Hepatocyte (in vitro differentiated cells): ENCODE measurements at regions not wholly inside any gene's neighbourhood (a gene's known extent, or its start where the extent isn't known, plus 50 kb on each side); places are given as distances from the start of the nearest gene placed in this dataset.

Experiments
- DNase-seq: peaks from one replicate; pipeline ENCODE4 v3.0.0-alpha.2; 2016; ENCODE audit warnings: low spot score
- H2AFZ ChIP-seq: fragments of 200-600 bp; sonication (generic); 2 replicates; pipeline ENCODE4 v1.6.0; 2016; ENCODE audit warnings: antibody characterized with exemption, mild to moderate bottlenecking
- H3K27ac ChIP-seq: fragments of 200-600 bp; sonication (generic); 2 replicates; pipeline ENCODE4 v1.5.1; 2016; ENCODE audit warnings: mild to moderate bottlenecking
- H3K27me3 ChIP-seq: fragments of 200-600 bp; sonication (generic); 2 replicates; pipeline ENCODE4 v1.6.1; 2016
- H3K36me3 ChIP-seq: fragments of 200-600 bp; sonication (generic); replicated peaks from 2 replicates; pipeline ENCODE4 v1.5.1; 2016; ENCODE audit warnings: low read depth; ENCODE audit not compliant: insufficient read depth
- H3K4me1 ChIP-seq: fragments of 200-600 bp; sonication (generic); 2 replicates; pipeline ENCODE4 v1.5.1; 2016; ENCODE audit warnings: mild to moderate bottlenecking, moderate library complexity; ENCODE audit not compliant: insufficient read depth
- H3K4me2 ChIP-seq: fragments of 200-600 bp; sonication (generic); 2 replicates; pipeline ENCODE4 v1.6.0; 2016
- H3K4me3 ChIP-seq: fragments of 200-600 bp; sonication (generic); 2 replicates; pipeline ENCODE4 v1.5.1; 2016; ENCODE audit warnings: mild to moderate bottlenecking
- H3K79me2 ChIP-seq: fragments of 200-600 bp; sonication (generic); 2 replicates; pipeline ENCODE4 v1.6.0; 2017; ENCODE audit warnings: mild to moderate bottlenecking
- H3K9me2 ChIP-seq: fragments of 200-600 bp; sonication (generic); replicated peaks from 2 replicates; pipeline ENCODE4 v1.6.0; 2017; ENCODE audit warnings: mild to moderate bottlenecking; ENCODE audit not compliant: insufficient read depth
- H3K9me3 ChIP-seq: fragments of 200-600 bp; sonication (generic); 2 replicates; pipeline ENCODE4 v1.5.1; 2016; ENCODE audit warnings: low read depth, mild to moderate bottlenecking
- H4K20me1 ChIP-seq: fragments of 200-600 bp; sonication (generic); 2 replicates; pipeline ENCODE4 v1.6.0; 2016; ENCODE audit warnings: mild to moderate bottlenecking; ENCODE audit not compliant: insufficient read depth, poor library complexity, severe bottlenecking
- CTCF ChIP-seq: fragments of 200-600 bp; sonication (generic); IDR thresholded peaks from 2 replicates; pipeline ENCODE4 v1.5.1; 2016; ENCODE audit warnings: antibody characterized with exemption, mild to moderate bottlenecking; ENCODE audit not compliant: poor library complexity
- EZH2 ChIP-seq: fragments of 200-600 bp; sonication (generic); IDR thresholded peaks from 2 replicates; pipeline ENCODE4 v1.6.1; 2016; ENCODE audit warnings: antibody characterized with exemption, mild to moderate bottlenecking, borderline replicate concordance
- EZH2phosphoT487 ChIP-seq: fragments of 200-600 bp; sonication (generic); IDR thresholded peaks from one replicate; pipeline ENCODE4 v1.6.1; 2018; ENCODE audit warnings: antibody characterized with exemption, mild to moderate bottlenecking, low read depth, moderate library complexity; ENCODE audit not compliant: unreplicated experiment, severe bottlenecking
- WGBS: methylation state at CpG from one replicate; pipeline ENCODE4 v1.1.6; 2016; ENCODE audit warnings: low lambda C conversion rate; ENCODE audit errors: missing lambda C conversion rate; 5-methylcytosine and 5-hydroxymethylcytosine counted together

GRCh38 chr15:57824186-57824585, 117.7 kb downstream of the POLR2M start:
- no peaks in the 10 kb centered on the region for H3K9me3 ChIP-seq
- H3K27ac ChIP-seq = no peak overlapping the region
- no peaks in the 10 kb centered on the region for H4K20me1 ChIP-seq
- H3K36me3 ChIP-seq = no peaks in the 10 kb centered on the region
- no peaks in the 10 kb centered on the region for H3K79me2 ChIP-seq
- TF ChIP-seq EZH2 (no peak), EZH2phosphoT487 (no peak), CTCF (no peak)
- H3K9me2 ChIP-seq = no peaks in the 10 kb centered on the region
- no peaks in the 10 kb centered on the region for H3K4me1 ChIP-seq
- no peak overlapping the region for H3K4me3 ChIP-seq
- H3K4me2 ChIP-seq = no peak overlapping the region
- WGBS = 93% methylated on average over 3 of the region's 3 CpGs
- H3K27me3 ChIP-seq = no peaks in the 10 kb centered on the region
- no peak overlapping the region for H2AFZ ChIP-seq
- no peak for DNase-seq

GRCh38 chr15:57827021-57827420, 120.5 kb downstream of the POLR2M start:
- peaks cover 5% of the 10 kb centered on the region for H3K27me3 ChIP-seq
- H3K4me2 ChIP-seq = no peak overlapping the region
- no peaks in the 10 kb centered on the region for H3K9me2 ChIP-seq
- no peak for TF ChIP-seq EZH2phosphoT487
- TF ChIP-seq CTCF = no peak
- no peak for TF ChIP-seq EZH2
- H3K36me3 ChIP-seq = no peaks in the 10 kb centered on the region
- DNase-seq = no peak
- H4K20me1 ChIP-seq = no peaks in the 10 kb centered on the region
- no peaks in the 10 kb centered on the region for H3K79me2 ChIP-seq
- whole genome bisulfite sequencing = 89% methylated on average over 5 of the region's 5 CpGs
- H3K9me3 ChIP-seq = no peaks in the 10 kb centered on the region
- no peak overlapping the region for H3K4me3 ChIP-seq
- H2AFZ ChIP-seq = no peak overlapping the region
- H3K27ac ChIP-seq = no peak overlapping the region
- no peaks in the 10 kb centered on the region for H3K4me1 ChIP-seq

GRCh38 chr15:57827971-57828370, 121.5 kb downstream of the POLR2M start:
- Histone ChIP-seq H3K79me2 (no peaks in the 10 kb centered on the region), H3K4me1 (no peaks in the 10 kb centered on the region), H3K9me2 (no peaks in the 10 kb centered on the region), H3K27ac (no peak overlapping the region), H2AFZ (no peak overlapping the region), H4K20me1 (no peaks in the 10 kb centered on the region), H3K27me3 (peaks cover 5% of the 10 kb centered on the region), H3K36me3 (no peaks in the 10 kb centered on the region), H3K4me2 (no peak overlapping the region), H3K9me3 (no peaks in the 10 kb centered on the region), H3K4me3 (no peak overlapping the region)
- WGBS = 73% methylated on average over 2 of the region's 2 CpGs
- TF ChIP-seq EZH2 = no peak
- TF ChIP-seq CTCF = no peak
- no peak for TF ChIP-seq EZH2phosphoT487
- DNase-seq = no peak

- TF ChIP-seq EZH2phosphoT487 = no peak
- no peak for TF ChIP-seq CTCF
- TF ChIP-seq EZH2 = no peak
- Histone ChIP-seq H3K4me3 (no peak overlapping the region), H3K9me3 (no peaks in the 10 kb centered on the region), H2AFZ (no peak overlapping the region), H3K27me3 (peaks cover 5% of the 10 kb centered on the region), H3K4me2 (no peak overlapping the region), H3K27ac (no peak overlapping the region), H3K4me1 (no peaks in the 10 kb centered on the region), H3K79me2 (no peaks in the 10 kb centered on the region), H4K20me1 (no peaks in the 10 kb centered on the region), H3K9me2 (no peaks in the 10 kb centered on the region), H3K36me3 (no peaks in the 10 kb centered on the region)
- no peak for DNase-seq
- WGBS = 96% methylated on average over 1 of the region's 1 CpG
Measured at GRCh38 chr15:57832183-57832582, 125.7 kb downstream of the POLR2M start.
